ENCODE measurements at regions not wholly inside any gene's neighbourhood (a gene's known extent, or its start where the extent isn't known, plus 50 kb on each side); places are given as distances from the start of the nearest gene placed in this dataset.

GRCh38 chr3:72666447-72666755 is 181.8 kb downstream of the SHQ1 start:
- Histone ChIP-seq H3K9me3 (no peaks in the 10 kb centered on the region), H3K27me3 (ENCODE audit: insufficient read depth) (no peaks in the 10 kb centered on the region)
- POLR2A ChIA-PET: interaction anchor here (0.9 to 1.7 kb wide), 6 partner anchors 73 to 410 kb away, joined by 3 to 8 read pairs (median 6); no protein-coding TSS in a partner anchor

GRCh38 chr3:72665701-72666446 is 182.4 kb downstream of the SHQ1 start:
- Histone ChIP-seq H3K9me2 (no peaks in the 10 kb centered on the region), H3K9ac (no peak overlapping the region), H3K79me2 (ENCODE audit: insufficient read depth) (no peaks in the 10 kb centered on the region), H3K36me3 (replicated peaks in 1 of 2; ENCODE audit: control insufficient read depth in 1 of 2, insufficient read depth in 2 of 2, low read length in 1 of 2) (no peaks in the 10 kb centered on the region), H3K27me3 (ENCODE audit: insufficient read depth) (no peaks in the 10 kb centered on the region), H3K27ac (ENCODE audit: low read depth in 2 of 2, low read length in 1 of 2) (peak overlapping the region in 1 of 2 experiments; percentile 98; a peak in 2 of 4 replicates), H3K4me2 (no peak overlapping the region), H4K20me1 (ENCODE audit: insufficient read depth) (no peaks in the 10 kb centered on the region), H3K4me3 (ENCODE audit: low read depth in 2 of 2, low read length in 1 of 2) (no peak overlapping the region; a peak in 1 of 4 replicates), H3F3A (replicated peaks; ENCODE audit: insufficient read depth) (no peaks in the 10 kb centered on the region), H2AFZ (ENCODE audit: low read depth) (no peak overlapping the region), H3K9me3 (no peaks in the 10 kb centered on the region), H3K4me1 (ENCODE audit: control insufficient read depth in 1 of 2, insufficient read depth in 2 of 2, low read depth in 1 of 2, low read length in 1 of 2) (peaks cover 0 to 35% of the 10 kb centered on the region in 2 experiments; a peak in 2 of 4 replicates)
- WGBS (ENCODE audit: low lambda C conversion rate): 48% methylated on average over 13 of the region's 13 CpGs
- ChIA-PET CTCF (interaction anchor here (0.6 to 8.6 kb wide), 72 partner anchors 8 to 955 kb away, joined by 3 to 143 read pairs (median 4); no protein-coding TSS in a partner anchor), POLR2A (interaction anchor here (0.6 to 1.9 kb wide), 11 partner anchors 68 to 710 kb away, joined by 3 to 8 read pairs (median 4); partner anchors contain the start of gene RYBP)
- peak; percentile 82 for DNase-seq
- TF ChIP-seq SMC3 (IDR thresholded peaks at IDR 0.05; ENCODE audit: low read depth, low read length): peak; percentile 59
- peak; percentile 95 for TF ChIP-seq RCOR1 (IDR thresholded peaks at IDR 0.05; ENCODE audit: low read length)
- peak; percentile 68 for TF ChIP-seq CTCF (IDR thresholded peaks at IDR 0.05)
- no peak for TF ChIP-seq NFIC (IDR thresholded peaks at IDR 0.05; ENCODE audit: borderline replicate concordance)
- peak; percentile 99 for TF ChIP-seq GATA2 (CRISPR knock-in tag; IDR thresholded peaks at IDR 0.05)
- no peak for TF ChIP-seq IRF3 (IDR thresholded peaks at IDR 0.05; ENCODE audit: low read depth, low read length)
- no peak for TF ChIP-seq USF1 (IDR thresholded peaks at IDR 0.05; ENCODE audit: borderline replicate concordance, low read depth)
- peak; percentile 96 for TF ChIP-seq FOXJ3 (CRISPR knock-in tag; IDR thresholded peaks at IDR 0.05)
- TF ChIP-seq FOSL2 (IDR thresholded peaks at IDR 0.05; ENCODE audit: borderline replicate concordance, low read depth): no peak
- TF ChIP-seq CHD2 (IDR thresholded peaks at IDR 0.05; ENCODE audit: low read length, partially characterized antibody): peak; percentile 86
- no peak for TF ChIP-seq TAF1 (IDR thresholded peaks at IDR 0.05; ENCODE audit: borderline replicate concordance, low read depth, low read length)
- TF ChIP-seq MXI1 (IDR thresholded peaks at IDR 0.05; ENCODE audit: low read depth, low read length): peak; percentile 57; the same call in 1 of the 2 replicates
- TF ChIP-seq TCF12 (IDR thresholded peaks at IDR 0.05): peak; percentile 57
- no peak for TF ChIP-seq SIN3A (IDR thresholded peaks at IDR 0.05; ENCODE audit: borderline replicate concordance, low read depth, low read length)
- no peak for TF ChIP-seq TEAD4 (IDR thresholded peaks at IDR 0.05; ENCODE audit: borderline replicate concordance, insufficient read depth)
- TF ChIP-seq USF2 (IDR thresholded peaks at IDR 0.05; ENCODE audit: borderline replicate concordance, low read depth, low read length): no peak

More at GRCh38 chr3:72666447-72666755, 181.8 kb downstream of the SHQ1 start:
- no peaks in the 10 kb centered on the region for H3K9me2 ChIP-seq
- H3K4me3 ChIP-seq (ENCODE audit: low read depth in 2 of 2, low read length in 1 of 2): no peak overlapping the region
- H3K36me3 ChIP-seq (replicated peaks in 1 of 2; ENCODE audit: control insufficient read depth in 1 of 2, insufficient read depth in 2 of 2, low read length in 1 of 2): no peaks in the 10 kb centered on the region
- DNase-seq: no peak
- no peaks in the 10 kb centered on the region for H3K79me2 ChIP-seq (ENCODE audit: insufficient read depth)
- no peak overlapping the region for H3K9ac ChIP-seq
- H3K27ac ChIP-seq (ENCODE audit: low read depth in 2 of 2, low read length in 1 of 2): peak overlapping the region in 1 of 2 experiments; percentile 98; a peak in 2 of 4 replicates
- no peak overlapping the region for H2AFZ ChIP-seq (ENCODE audit: low read depth)
- CTCF ChIA-PET: interaction anchor here (0.6 to 8.6 kb wide), 56 partner anchors 8 to 791 kb away, joined by 3 to 143 read pairs (median 5); no protein-coding TSS in a partner anchor
- H3F3A ChIP-seq (replicated peaks; ENCODE audit: insufficient read depth): no peaks in the 10 kb centered on the region
- TF ChIP-seq EZH2phosphoT487 (IDR thresholded peaks at IDR 0.05; ENCODE audit: borderline replicate concordance, low read depth) (no peak), SMC3 (IDR thresholded peaks at IDR 0.05; ENCODE audit: low read depth, low read length) (no peak), CHD2 (IDR thresholded peaks at IDR 0.05; ENCODE audit: low read length, partially characterized antibody) (no peak), RXRA (IDR thresholded peaks at IDR 0.05; ENCODE audit: borderline replicate concordance, low read depth) (no peak), ELF1 (IDR thresholded peaks at IDR 0.05) (no peak), RFX5 (IDR thresholded peaks at IDR 0.05; ENCODE audit: low read length) (no peak), USF2 (IDR thresholded peaks at IDR 0.05; ENCODE audit: borderline replicate concordance, low read depth, low read length) (no peak), NFIC (IDR thresholded peaks at IDR 0.05; ENCODE audit: borderline replicate concordance) (no peak)
- peaks cover 0 to 30% of the 10 kb centered on the region in 2 experiments; a peak in 2 of 4 replicates for H3K4me1 ChIP-seq (ENCODE audit: control insufficient read depth in 1 of 2, insufficient read depth in 2 of 2, low read depth in 1 of 2, low read length in 1 of 2)
- H3K4me2 ChIP-seq: no peak overlapping the region
- H4K20me1 ChIP-seq (ENCODE audit: insufficient read depth): no peaks in the 10 kb centered on the region
- 65% methylated on average over 3 of the region's 3 CpGs for WGBS (ENCODE audit: low lambda C conversion rate)
